Activated effector memory CD4-positive, alpha-beta T cell treated with Interleukin-2 at 50 U/mL for 16 hours (primary cell): ENCODE measurements at regions not wholly inside any gene's neighbourhood (a gene's known extent, or its start where the extent isn't known, plus 50 kb on each side); places are given as distances from the start of the nearest gene placed in this dataset.
"Not testable (repeated sequence)": the region's sequence is repeated elsewhere in the genome, so short reads cannot be mapped to it uniquely, and the experiment has no call there.

Experiments
- DNase-seq: peaks from one replicate; pipeline ENCODE4 v3.0.0-alpha.2; 2020

GRCh38 chr17:77610972-77611521 lies 347.5 kb upstream of the TNRC6C start:
- no peak for DNase-seq

DNA sequence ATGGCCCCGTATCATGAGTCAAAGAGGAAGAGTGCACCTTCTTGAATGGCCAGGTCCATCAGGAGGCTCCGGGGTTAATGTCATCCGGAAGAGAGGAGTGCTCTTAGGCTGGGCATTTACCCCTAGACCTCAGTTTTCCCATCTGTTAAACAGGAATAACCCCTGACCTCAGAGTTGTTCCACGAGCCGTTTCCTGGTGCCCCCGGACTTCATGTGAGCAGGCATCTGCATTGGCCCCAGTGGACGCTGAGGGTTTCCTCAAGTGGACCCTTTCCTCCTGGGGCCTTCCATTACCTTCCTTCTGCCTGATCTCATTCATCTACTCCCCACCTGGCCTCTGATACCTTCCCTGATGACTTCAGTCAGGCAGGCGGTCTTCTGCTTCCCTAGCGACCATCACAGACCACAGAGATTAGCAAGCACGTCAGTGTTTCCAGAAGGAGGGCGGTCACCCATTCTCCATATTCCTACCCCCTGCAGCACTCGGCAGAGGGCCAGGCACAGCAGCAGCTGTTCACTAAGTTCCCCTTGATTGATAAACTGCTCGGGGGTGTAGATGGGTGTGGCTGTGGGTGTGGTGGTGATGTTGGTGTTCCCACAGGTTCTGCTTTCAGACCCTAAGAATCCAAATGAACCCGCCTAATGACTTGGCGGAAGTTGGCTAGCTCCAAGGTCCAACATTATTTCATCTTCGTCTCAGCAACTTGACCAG lies 346.6 kb upstream of the TNRC6C start:
- no peak for DNase-seq

DNA sequence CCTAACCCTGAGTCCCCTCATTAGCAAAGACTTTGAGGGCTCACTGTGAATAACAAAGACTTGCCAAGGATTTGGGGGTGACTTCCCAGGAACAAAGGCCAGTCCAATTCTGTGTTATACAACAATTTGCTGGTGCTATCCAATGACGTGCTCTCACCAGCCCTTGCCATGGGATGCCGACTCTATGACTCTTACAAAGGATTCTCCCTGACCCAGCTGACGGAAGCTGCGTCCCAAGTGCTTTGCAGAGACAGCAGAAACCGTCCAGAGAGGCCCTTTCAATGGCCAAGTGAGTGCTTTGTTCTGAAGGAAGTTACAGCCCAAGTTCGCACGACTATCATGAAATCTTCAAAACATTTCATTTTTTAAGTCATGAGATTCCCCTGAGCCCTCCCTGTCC lies 345.3 kb upstream of the TNRC6C start:
- no peak for DNase-seq

- no peak for DNase-seq
Measured at GRCh38 chr17:77613627-77614026, 344.9 kb upstream of the TNRC6C start.

DNA sequence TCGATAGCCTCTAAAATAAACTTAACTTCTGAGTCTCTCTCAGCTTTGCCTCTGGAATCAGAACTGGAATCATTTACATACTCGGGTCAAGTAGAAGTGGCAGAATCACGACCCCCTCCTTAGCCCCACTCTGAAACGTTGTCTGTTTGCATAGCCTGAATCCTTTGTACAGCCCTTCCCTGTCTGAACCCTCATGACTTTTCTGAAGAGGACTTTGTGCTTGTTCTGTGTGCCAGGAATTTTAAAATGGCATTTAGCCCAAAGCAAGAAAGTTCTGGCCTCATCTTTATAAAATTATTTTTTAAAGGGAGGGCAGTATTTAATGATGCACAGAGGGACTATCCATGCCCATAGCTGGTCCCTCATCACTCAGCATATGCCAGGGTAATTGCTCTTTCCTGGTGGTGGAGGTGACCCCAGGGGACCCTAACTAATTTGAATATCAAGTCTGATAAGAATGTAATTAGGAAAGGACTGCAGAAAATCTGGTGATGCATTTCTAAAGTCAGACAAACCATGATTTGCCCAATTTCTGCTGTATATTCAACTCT lies 342.7 kb upstream of the TNRC6C start:
- DNase-seq: no peak

GRCh38 chr17:77616254-77616731 lies 342.2 kb upstream of the TNRC6C start:
- DNase-seq: no peak

GRCh38 chr17:77617516-77617915 lies 341.0 kb upstream of the TNRC6C start:
- DNase-seq: no peak

GRCh38 chr17:77618173-77618572 lies 340.3 kb upstream of the TNRC6C start:
- no peak for DNase-seq

GRCh38 chr17:77618731-77619130 lies 339.8 kb upstream of the TNRC6C start:
- DNase-seq: no peak

DNA sequence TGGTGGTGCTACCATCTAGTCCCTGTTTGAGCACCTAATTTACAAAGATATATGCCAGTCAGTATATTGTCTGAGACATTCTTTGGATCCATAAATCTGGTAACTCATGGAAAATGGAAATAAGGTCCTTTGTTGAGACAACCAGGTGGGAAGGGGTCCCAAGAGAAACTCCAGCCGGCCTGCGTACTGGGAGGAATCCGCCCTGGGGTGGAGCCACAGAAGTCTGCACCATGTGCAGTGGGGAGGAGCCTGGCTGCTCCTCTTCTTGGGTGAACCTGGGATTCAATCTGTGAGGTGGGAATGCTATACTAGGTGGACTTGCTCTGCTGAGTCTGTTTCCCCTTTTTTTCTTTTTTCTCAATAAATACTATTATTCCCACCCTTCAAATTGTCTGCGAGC lies 339.2 kb upstream of the TNRC6C start:
- DNase-seq: no peak

- DNase-seq: no peak
Measured at GRCh38 chr17:77619851-77620250, 338.7 kb upstream of the TNRC6C start.

- no peak for DNase-seq
Measured at GRCh38 chr17:77620282-77620681, 338.2 kb upstream of the TNRC6C start.

DNA sequence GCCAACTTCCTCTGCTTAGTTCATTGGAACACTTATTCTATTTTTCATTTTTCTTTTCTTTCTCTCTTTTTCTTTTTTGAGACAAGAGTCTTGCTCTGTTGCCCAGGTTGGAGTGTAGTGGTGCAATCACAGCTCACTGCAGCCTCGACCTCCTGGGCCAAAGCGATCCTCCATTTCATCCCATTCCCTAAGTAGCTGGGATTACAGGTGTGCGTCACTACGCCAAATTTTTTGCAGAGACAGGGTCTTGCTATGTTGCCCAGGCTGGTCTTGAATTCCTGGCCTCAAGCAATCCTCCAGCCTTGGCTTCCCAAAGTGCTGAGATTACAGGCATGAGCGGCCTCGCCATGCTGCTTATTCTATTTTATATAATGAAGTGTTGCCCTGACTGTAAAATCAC lies 336.4 kb upstream of the TNRC6C start:
- DNase-seq: not testable (repeated sequence)

GRCh38 chr17:77622647-77623046 lies 335.9 kb upstream of the TNRC6C start:
- DNase-seq: no peak

DNA sequence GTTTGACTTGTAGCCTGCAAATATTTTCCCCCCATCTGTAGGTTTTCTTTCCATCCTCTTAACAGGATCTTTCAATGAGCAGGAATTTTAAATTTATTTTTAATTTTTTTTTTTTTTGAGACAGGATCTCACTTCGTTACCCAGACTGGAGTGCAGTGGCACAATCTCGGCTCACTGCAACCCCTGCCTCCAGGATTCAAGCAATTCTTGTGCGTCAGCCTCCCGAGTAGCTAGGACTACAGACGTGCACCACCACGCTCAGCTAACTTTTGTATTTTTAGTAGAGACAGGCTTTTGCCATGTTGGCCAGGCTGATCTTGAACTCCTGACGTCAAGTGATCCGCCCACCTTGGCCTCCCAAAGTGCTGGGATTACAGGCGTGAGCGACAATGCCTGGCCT lies 335.2 kb upstream of the TNRC6C start:
- not testable (repeated sequence) for DNase-seq

DNA sequence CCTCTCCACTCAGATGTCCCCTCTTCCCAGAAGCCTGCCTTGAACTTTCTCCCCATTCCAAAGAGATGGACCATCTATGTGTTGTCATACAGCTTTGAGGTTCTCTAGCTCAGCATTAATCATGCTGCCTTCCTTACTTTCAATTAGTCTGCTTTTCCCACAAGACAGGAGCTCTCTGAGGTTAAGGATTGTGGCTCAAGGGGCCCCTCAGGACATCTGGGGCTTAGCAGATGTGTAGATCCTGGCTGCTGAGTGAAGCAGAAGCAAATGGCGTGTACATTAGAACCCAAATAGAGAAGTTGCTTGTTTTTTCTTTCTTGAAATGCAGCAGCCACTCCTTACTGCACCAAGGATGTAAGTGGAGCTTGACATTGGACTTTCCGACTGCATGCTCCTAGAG lies 330.5 kb upstream of the TNRC6C start:
- no peak for DNase-seq

DNA sequence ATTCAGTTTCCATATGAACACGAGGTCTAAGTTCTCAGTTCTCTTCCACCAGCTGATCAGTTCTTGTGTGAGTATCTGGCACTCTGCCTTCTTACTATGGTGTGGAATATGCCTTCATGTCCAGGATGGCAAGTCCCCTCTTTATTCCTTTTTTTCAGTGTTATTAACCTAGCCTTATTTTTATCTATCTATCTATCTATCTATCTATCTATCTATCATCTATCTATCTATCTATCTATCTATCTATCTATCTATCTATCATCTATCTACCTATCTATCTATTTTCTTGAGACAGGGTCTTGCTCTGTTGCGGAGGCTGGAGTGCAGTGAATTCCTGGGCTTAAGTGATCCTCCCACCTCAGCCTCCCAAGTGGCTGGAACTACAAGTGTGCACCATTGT lies 329.2 kb upstream of the TNRC6C start:
- not testable (repeated sequence) for DNase-seq

- no peak for DNase-seq
Measured at GRCh38 chr17:77631307-77631706, 327.2 kb upstream of the TNRC6C start.

DNA sequence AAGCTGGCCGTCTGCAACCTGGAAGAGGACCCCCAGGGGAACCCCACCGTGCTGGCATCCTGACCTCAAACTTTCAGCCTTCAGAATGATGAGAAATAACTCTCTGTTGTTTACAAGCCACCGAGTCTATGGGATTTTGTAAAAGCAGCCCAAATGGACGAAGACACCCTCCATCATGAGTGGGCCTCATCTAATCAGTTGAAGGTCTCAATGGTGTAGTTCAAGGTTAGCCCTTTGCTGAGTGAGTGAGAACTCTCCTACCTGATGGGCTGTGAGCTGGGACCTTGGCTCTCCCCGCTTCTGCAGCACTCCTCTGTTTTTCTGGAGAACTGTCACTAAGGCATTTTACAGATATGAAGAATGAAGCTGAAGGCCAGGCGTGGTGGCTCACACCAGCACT lies 325.9 kb upstream of the TNRC6C start:
- no peak for DNase-seq

GRCh38 chr17:77634710-77635109 lies 323.8 kb upstream of the TNRC6C start:
- DNase-seq: no peak

- DNase-seq: no peak
Measured at GRCh38 chr17:77635176-77635575, 323.3 kb upstream of the TNRC6C start.

DNA sequence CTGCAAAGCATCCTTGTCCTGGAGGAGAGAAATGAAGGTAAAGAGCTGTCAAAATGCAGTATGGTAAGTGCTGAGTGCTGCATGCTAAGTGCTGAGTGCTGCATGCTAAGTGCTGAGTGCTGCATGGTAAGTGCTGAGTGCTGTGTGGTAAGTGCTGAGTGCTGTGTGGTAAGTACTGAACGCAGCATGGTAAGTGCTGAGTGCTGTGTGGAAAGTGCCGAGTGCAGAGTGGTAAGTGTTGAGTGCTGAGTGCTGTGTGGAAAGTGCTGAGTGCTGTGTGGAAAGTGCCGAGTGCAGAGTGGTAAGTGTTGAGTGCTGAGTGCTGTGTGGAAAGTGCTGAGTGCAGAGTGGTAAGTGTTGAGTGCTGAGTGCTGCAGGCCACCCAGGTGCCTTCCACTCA lies 322.7 kb upstream of the TNRC6C start:
- not testable (repeated sequence) for DNase-seq

DNA sequence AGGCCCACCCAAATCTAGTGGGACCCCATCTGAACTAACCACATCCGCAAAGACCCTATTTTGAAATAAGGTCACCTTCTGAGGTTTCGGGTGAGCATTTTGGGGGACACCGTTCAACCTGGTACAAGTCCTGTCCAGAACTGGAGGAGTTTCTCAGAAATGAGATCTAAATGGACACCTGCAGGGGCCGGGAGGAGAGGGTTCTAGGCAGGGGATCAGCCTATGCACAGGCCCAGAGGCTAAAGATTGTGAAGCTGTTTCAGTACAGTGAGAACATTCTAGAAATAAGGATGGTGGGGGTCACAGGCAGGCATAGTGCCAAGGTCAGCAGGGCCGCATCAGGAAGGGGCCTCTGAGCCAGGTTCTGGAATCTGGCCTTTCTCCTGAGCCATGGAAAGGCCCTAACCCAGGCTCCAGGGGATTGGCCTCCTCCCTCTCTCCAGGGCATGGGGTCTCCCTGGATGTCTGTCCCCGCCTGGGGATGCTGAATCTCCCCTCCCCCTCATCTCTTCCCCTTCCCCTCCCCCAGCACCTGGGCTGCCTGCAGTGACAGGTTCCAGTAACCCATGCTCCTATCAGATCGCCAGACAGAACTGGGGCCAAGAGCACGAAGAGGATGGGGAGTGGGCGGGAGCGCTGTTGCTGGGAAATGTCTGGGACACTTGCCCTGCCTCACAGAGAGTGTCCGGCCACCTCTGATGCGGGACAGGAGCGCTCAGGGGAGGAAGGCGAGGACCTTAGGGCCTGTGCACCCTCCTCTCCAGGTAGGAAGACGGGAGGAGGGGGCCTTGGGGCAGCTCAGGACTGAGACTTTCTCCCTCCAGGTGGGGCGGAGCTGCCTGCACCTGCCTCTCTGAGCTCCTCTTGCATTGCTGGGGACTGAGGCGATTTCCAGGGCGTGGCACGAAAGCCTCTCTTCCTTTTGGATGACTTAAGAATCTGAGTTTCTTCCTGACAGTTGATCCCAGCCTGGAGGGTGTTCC lies 321.4 kb upstream of the TNRC6C start:
- DNase-seq: no peak
